ENCODE measurements at regions not wholly inside any gene's neighbourhood (a gene's known extent, or its start where the extent isn't known, plus 50 kb on each side); places are given as distances from the start of the nearest gene placed in this dataset.

DNA sequence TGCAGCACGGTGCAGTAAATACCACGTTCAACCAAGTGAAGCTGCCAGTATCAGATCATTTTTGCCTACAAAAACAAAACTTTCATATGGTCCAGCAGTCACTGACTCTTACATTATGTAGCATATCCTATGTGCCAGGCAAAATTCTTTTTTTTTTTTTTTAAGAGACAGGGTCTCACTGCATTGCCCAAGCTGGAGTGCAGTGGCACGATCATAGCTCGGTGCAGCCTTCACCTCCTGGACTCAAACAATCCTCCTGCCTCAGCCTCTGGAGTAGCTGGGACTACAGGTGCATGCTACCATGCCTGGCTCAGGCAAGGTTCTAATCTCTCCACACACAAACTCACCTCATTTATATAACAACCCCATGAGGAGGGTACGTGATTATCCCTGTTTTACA lies 208.6 kb upstream of the JARID2 start:
- H3K4me3 Mint-ChIP-seq: no peak overlapping the region
- H3K4me1 ChIP-seq (ENCODE audit: insufficient read depth, low read length): peaks cover 5% of the 10 kb centered on the region
- no peaks in the 10 kb centered on the region for H3K27me3 Mint-ChIP-seq
- no peak overlapping the region for H3K4me3 ChIP-seq (ENCODE audit: low read length in 2 of 2)
- H3K9me3 Mint-ChIP-seq: no peaks in the 10 kb centered on the region
- ChIA-PET CTCF (ENCODE audit: partially characterized antibody) (interaction anchor here (1.4 kb wide), 1 partner anchor 401 kb away, joined by 3 read pairs; no protein-coding TSS in a partner anchor), POLR2A (ENCODE audit: partially characterized antibody) (no interaction called here)
- H3K4me1 Mint-ChIP-seq: peaks cover 0 to 2% (median 1%) of the 10 kb centered on the region in 4 donors
- no peaks in the 10 kb centered on the region for H3K36me3 ChIP-seq (ENCODE audit: insufficient read depth, low read length)
- H3K27ac Mint-ChIP-seq: no peak overlapping the region
- no peak overlapping the region for H3K27ac ChIP-seq (ENCODE audit: low read depth, low read length)
- DNase-seq: no peak
- no peaks in the 10 kb centered on the region for H3K27me3 ChIP-seq (ENCODE audit: insufficient read depth, low read length)
- intact Hi-C loops (cut with micrococcal nuclease): no loop called here
- no peaks in the 10 kb centered on the region for H3K9me3 ChIP-seq (ENCODE audit: control insufficient read depth in 1 of 2, low read length in 2 of 2)
- no peaks in the 10 kb centered on the region for H3K36me3 Mint-ChIP-seq

DNA sequence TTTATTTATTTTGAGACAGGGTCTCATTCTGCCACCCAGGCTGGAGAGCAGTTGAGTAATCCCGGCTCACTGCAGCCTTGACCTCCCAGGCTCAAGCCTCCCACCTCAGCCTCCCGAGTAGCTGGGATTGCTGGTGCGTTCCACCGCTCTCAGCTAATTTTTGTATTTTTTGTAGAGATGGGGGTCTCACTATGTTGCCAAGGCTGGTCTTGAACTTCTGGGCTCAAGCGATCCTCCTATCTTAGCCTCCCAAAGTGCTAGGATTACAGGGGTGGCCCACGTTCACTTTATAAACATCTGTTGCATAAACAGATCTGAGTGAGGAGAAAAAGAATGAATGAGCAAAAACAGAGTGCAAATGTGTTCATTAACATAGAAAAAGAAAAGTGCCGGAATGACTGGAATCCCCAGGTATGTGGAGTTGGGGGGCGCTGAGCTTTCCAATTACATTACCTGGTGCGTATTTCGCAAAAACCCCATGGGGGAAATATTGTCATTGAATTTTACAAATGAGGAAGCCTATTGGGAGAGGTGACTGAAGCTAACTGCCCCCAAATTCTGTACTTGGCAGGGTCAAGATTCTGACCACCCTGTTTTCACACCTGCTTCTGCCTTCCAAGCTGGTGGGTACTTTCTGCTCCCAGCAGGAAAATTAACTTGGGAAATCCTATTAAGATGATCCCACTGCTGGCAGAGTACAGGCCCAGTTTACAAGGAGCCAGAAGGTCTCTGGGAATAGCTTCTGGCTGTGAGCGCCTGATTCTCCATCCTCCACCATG lies 207.7 kb upstream of the JARID2 start:
- Mint-ChIP-seq H3K4me3 (no peak overlapping the region), H3K4me1 (peaks cover 0 to 2% (median 1%) of the 10 kb centered on the region in 4 donors), H3K27ac (no peak overlapping the region), H3K9me3 (no peaks in the 10 kb centered on the region), H3K27me3 (no peaks in the 10 kb centered on the region), H3K36me3 (no peaks in the 10 kb centered on the region)
- H3K4me3 ChIP-seq (ENCODE audit: low read length in 2 of 2): no peak overlapping the region
- POLR2A ChIA-PET (ENCODE audit: partially characterized antibody): no interaction called here
- no peaks in the 10 kb centered on the region for H3K36me3 ChIP-seq (ENCODE audit: insufficient read depth, low read length)
- intact Hi-C loops (cut with micrococcal nuclease): no loop called here
- H3K27ac ChIP-seq (ENCODE audit: low read depth, low read length): no peak overlapping the region
- DNase-seq: no peak
- CTCF ChIA-PET (ENCODE audit: partially characterized antibody): interaction anchor here (1.4 kb wide), 1 partner anchor 400 kb away, joined by 3 read pairs; no protein-coding TSS in a partner anchor
- no peaks in the 10 kb centered on the region for H3K9me3 ChIP-seq (ENCODE audit: control insufficient read depth in 1 of 2, low read length in 2 of 2)
- H3K27me3 ChIP-seq (ENCODE audit: insufficient read depth, low read length): no peaks in the 10 kb centered on the region
- peaks cover 5% of the 10 kb centered on the region for H3K4me1 ChIP-seq (ENCODE audit: insufficient read depth, low read length)

DNA sequence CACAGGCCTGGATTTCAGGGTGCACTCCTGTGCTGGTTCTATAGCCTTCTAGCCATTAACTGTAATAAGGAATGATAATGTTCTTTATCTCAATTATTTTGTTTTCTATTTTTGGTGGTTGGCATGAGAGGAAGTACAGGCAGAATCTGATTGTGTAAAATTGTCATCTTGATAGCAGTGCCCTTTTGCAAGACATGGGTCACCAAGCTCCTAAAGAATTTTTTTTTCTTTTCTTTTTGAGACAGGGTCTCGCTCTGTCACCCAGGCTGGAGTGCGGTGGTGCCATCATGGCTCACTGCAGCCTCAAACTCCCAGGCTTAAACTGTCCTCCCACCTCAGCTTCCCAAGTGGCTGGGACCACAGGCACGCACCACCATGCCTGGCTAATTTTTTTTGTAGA lies 206.7 kb upstream of the JARID2 start:
- H3K27ac ChIP-seq (ENCODE audit: low read depth, low read length): no peak overlapping the region
- intact Hi-C loops (cut with micrococcal nuclease): no loop called here
- no peaks in the 10 kb centered on the region for H3K4me1 ChIP-seq (ENCODE audit: insufficient read depth, low read length)
- no peak overlapping the region for H3K4me3 Mint-ChIP-seq
- no peak for DNase-seq
- H3K36me3 Mint-ChIP-seq: no peaks in the 10 kb centered on the region
- H3K4me3 ChIP-seq (ENCODE audit: low read length in 2 of 2): no peak overlapping the region
- POLR2A ChIA-PET (ENCODE audit: partially characterized antibody): no interaction called here
- H3K9me3 Mint-ChIP-seq: no peaks in the 10 kb centered on the region
- no peaks in the 10 kb centered on the region for H3K4me1 Mint-ChIP-seq
- CTCF ChIA-PET (ENCODE audit: partially characterized antibody): no interaction called here
- H3K27me3 Mint-ChIP-seq: no peaks in the 10 kb centered on the region
- H3K36me3 ChIP-seq (ENCODE audit: insufficient read depth, low read length): no peaks in the 10 kb centered on the region
- no peaks in the 10 kb centered on the region for H3K27me3 ChIP-seq (ENCODE audit: insufficient read depth, low read length)
- H3K27ac Mint-ChIP-seq: no peak overlapping the region
- H3K9me3 ChIP-seq (ENCODE audit: control insufficient read depth in 1 of 2, low read length in 2 of 2): no peaks in the 10 kb centered on the region

DNA sequence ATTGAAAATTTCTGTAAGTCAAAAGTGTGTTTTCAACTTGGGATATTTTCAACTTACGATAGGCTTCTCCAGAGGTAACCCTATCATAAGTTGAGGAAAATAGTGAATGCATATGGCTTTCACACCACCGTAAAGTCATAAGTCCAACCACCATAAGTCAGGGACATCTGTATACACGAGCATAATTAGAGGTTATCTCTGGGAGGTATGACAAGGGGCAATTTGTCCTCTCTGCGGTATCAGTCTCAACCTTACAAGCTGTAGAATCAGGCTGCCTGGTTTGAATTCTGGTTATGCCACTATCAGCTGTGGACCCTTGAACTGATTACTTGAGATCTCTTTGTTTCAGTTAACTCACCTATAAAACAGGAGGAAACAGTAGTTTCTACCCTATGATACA lies 202.9 kb upstream of the JARID2 start:
- no peaks in the 10 kb centered on the region for H3K4me1 Mint-ChIP-seq
- no peak overlapping the region for H3K27ac Mint-ChIP-seq
- H3K9me3 Mint-ChIP-seq: no peaks in the 10 kb centered on the region
- no peaks in the 10 kb centered on the region for H3K27me3 Mint-ChIP-seq
- H3K36me3 ChIP-seq (ENCODE audit: insufficient read depth, low read length): no peaks in the 10 kb centered on the region
- H3K4me3 ChIP-seq (ENCODE audit: low read length in 2 of 2): no peak overlapping the region
- no peaks in the 10 kb centered on the region for H3K36me3 Mint-ChIP-seq
- H3K4me3 Mint-ChIP-seq: no peak overlapping the region
- no peaks in the 10 kb centered on the region for H3K27me3 ChIP-seq (ENCODE audit: insufficient read depth, low read length)
- no peaks in the 10 kb centered on the region for H3K9me3 ChIP-seq (ENCODE audit: control insufficient read depth in 1 of 2, low read length in 2 of 2)
- ChIA-PET POLR2A (ENCODE audit: partially characterized antibody) (no interaction called here), CTCF (ENCODE audit: partially characterized antibody) (no interaction called here)
- H3K4me1 ChIP-seq (ENCODE audit: insufficient read depth, low read length): no peaks in the 10 kb centered on the region
- DNase-seq: no peak
- intact Hi-C loops (cut with micrococcal nuclease): no loop called here
- H3K27ac ChIP-seq (ENCODE audit: low read depth, low read length): no peak overlapping the region

DNA sequence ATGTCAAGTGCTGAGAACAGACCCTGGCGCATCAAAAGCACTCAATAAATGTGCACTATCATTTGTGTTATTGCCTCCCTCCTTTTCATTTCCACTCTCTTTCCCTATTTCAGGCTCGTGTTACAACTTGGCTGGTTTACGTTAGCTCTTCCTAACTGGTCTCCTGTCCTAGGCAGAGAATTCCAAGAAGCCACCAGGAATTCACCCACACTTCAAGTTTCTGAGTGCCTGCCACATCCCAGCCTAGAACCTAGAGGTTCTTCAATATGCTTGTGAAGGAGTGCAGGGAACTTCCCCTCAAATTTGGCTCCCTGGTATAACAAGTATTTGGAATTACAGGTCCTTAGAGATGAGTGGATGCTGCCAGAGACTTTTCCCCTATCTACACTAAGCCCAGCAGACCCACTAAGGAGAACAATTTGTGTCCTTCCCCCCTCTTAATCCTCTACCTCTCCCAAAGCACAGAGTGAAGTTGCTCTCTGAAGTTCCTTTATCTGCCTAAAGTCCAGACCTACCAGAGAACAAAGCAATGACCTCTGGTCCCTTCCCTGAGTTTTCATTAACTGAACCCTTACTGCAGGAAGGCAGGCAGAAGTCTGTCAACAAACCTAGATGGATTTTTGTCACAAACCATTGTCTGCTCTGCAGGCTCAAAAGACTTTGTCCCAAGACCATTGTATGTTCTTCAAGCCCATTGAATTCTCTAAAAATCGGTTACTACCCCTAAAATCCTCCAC lies 201.6 kb upstream of the JARID2 start:
- CTCF ChIA-PET (ENCODE audit: partially characterized antibody): no interaction called here
- Mint-ChIP-seq H3K27ac (no peak overlapping the region), H3K9me3 (no peaks in the 10 kb centered on the region), H3K36me3 (no peaks in the 10 kb centered on the region), H3K27me3 (no peaks in the 10 kb centered on the region), H3K4me1 (no peaks in the 10 kb centered on the region), H3K4me3 (no peak overlapping the region)
- DNase-seq: no peak
- POLR2A ChIA-PET (ENCODE audit: partially characterized antibody): interaction anchor here (0.6 kb wide), 1 partner anchor 879 kb away, joined by 3 read pairs; no protein-coding TSS in a partner anchor
- Histone ChIP-seq H3K9me3 (ENCODE audit: control insufficient read depth in 1 of 2, low read length in 2 of 2) (no peaks in the 10 kb centered on the region), H3K36me3 (ENCODE audit: insufficient read depth, low read length) (no peaks in the 10 kb centered on the region), H3K27me3 (ENCODE audit: insufficient read depth, low read length) (no peaks in the 10 kb centered on the region), H3K4me1 (ENCODE audit: insufficient read depth, low read length) (no peaks in the 10 kb centered on the region), H3K27ac (ENCODE audit: low read depth, low read length) (no peak overlapping the region), H3K4me3 (ENCODE audit: low read length in 2 of 2) (no peak overlapping the region)
- intact Hi-C loops (cut with micrococcal nuclease): no loop called here

DNA sequence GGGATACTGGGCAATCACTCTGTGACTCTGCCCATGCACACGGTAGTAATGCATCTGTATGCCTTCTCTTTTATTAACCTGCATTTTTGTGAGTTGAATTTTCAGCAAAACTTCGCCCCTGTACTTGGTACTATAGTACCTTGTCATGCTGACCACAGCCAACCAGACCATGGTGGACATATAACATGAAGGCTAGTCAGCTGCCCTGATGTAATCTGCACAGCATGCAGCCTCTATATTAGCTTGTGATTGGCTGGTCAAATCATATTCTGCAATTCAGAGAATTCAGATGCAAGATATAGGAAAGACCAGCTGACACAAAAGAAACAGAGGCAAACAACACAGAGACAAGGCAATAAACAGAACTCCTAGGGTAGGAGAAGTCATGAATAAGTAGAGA lies 200.9 kb upstream of the JARID2 start:
- Mint-ChIP-seq H3K36me3 (no peaks in the 10 kb centered on the region), H3K27ac (no peak overlapping the region), H3K27me3 (no peaks in the 10 kb centered on the region), H3K4me1 (no peaks in the 10 kb centered on the region), H3K4me3 (no peak overlapping the region), H3K9me3 (no peaks in the 10 kb centered on the region)
- Histone ChIP-seq H3K36me3 (ENCODE audit: insufficient read depth, low read length) (no peaks in the 10 kb centered on the region), H3K4me3 (ENCODE audit: low read length in 2 of 2) (no peak overlapping the region), H3K27ac (ENCODE audit: low read depth, low read length) (no peak overlapping the region), H3K27me3 (ENCODE audit: insufficient read depth, low read length) (no peaks in the 10 kb centered on the region), H3K4me1 (ENCODE audit: insufficient read depth, low read length) (no peaks in the 10 kb centered on the region), H3K9me3 (ENCODE audit: control insufficient read depth in 1 of 2, low read length in 2 of 2) (no peaks in the 10 kb centered on the region)
- DNase-seq: no peak
- intact Hi-C loops (cut with micrococcal nuclease): no loop called here
- ChIA-PET CTCF (ENCODE audit: partially characterized antibody) (no interaction called here), POLR2A (ENCODE audit: partially characterized antibody) (no interaction called here)

DNA sequence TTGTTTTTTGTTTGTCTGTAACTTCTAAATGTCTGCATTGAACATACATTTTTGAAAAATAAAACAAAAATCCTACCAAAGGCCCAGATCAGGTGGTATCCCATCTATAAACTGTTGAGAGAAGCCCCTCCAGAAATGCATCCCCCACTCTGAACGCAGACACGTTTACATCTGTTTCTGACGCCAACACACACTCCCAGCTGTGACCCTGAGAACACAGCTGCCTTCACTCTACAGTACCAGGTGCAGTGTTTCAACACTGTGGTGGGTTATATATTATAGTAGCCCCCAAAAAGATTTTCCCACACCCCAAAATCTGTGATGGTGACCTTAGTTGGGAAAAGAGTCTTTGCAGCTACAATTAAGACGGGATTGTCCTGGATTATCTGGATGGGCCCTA lies 199.1 kb upstream of the JARID2 start:
- intact Hi-C loops (cut with micrococcal nuclease): no loop called here
- H3K4me3 ChIP-seq (ENCODE audit: low read length in 2 of 2): no peak overlapping the region
- H3K36me3 Mint-ChIP-seq: no peaks in the 10 kb centered on the region
- DNase-seq: no peak
- no peaks in the 10 kb centered on the region for H3K4me1 ChIP-seq (ENCODE audit: insufficient read depth, low read length)
- ChIA-PET POLR2A (ENCODE audit: partially characterized antibody) (no interaction called here), CTCF (ENCODE audit: partially characterized antibody) (no interaction called here)
- H3K9me3 ChIP-seq (ENCODE audit: control insufficient read depth in 1 of 2, low read length in 2 of 2): no peaks in the 10 kb centered on the region
- no peaks in the 10 kb centered on the region for H3K27me3 Mint-ChIP-seq
- H3K36me3 ChIP-seq (ENCODE audit: insufficient read depth, low read length): no peaks in the 10 kb centered on the region
- no peaks in the 10 kb centered on the region for H3K4me1 Mint-ChIP-seq
- no peaks in the 10 kb centered on the region for H3K27me3 ChIP-seq (ENCODE audit: insufficient read depth, low read length)
- H3K9me3 Mint-ChIP-seq: no peaks in the 10 kb centered on the region
- H3K27ac Mint-ChIP-seq: no peak overlapping the region
- H3K27ac ChIP-seq (ENCODE audit: low read depth, low read length): no peak overlapping the region
- H3K4me3 Mint-ChIP-seq: no peak overlapping the region
